Tibial artery (tissue), 4 donors: ENCODE measurements at regions not wholly inside any gene's neighbourhood (a gene's known extent, or its start where the extent isn't known, plus 50 kb on each side); places are given as distances from the start of the nearest gene placed in this dataset.

Experiments
- DNase-seq, 2 donors: peaks; one replicate each; pipeline ENCODE4 v3.0.0-alpha.2; 2019
- H3K27ac ChIP-seq, 2 donors: fragments of 200-600 bp; sonication (generic) in 1 of 2; 1 replicate in 1 of 2; 2 replicates in 1 of 2; pipeline ENCODE4 v1.5.1; 2018 to 2019; ENCODE audit warnings: mild to moderate bottlenecking in 1 of 2
- H3K27me3 ChIP-seq, 2 donors: fragments of 200-600 bp; sonication (generic) in 1 of 2; one replicate each; pipeline versions ENCODE4 v1.5.1 to v1.6.0; 2016 to 2019
- H3K36me3 ChIP-seq, 3 donors: fragments of 200-600 bp; sonication (generic) in 2 of 3; one replicate each; pipeline ENCODE4 v1.5.1; 2016 to 2019; ENCODE audit warnings: mild to moderate bottlenecking in 2 of 3
- H3K4me1 ChIP-seq, 4 donors: fragments of 200-600 bp; sonication (generic) in 2 of 4; 1 replicate in 3 of 4; 2 replicates in 1 of 4; pipeline ENCODE4 v1.5.1; 2016 to 2019
- H3K4me3 ChIP-seq, 2 donors: fragments of 200-600 bp; sonication (generic) in 1 of 2; 1 replicate in 1 of 2; 2 replicates in 1 of 2; pipeline ENCODE4 v1.5.1; 2018 to 2019; ENCODE audit warnings: mild to moderate bottlenecking in 2 of 2
- H3K9me3 ChIP-seq, 3 donors: fragments of 200-600 bp; sonication (generic) in 1 of 3; one replicate each; pipeline ENCODE4 v1.5.1; 2016 to 2019
- intact Hi-C: fragments of 100-400 bp; cut with DNase I; formaldehyde crosslinking; loops from one replicate; pipeline ENCODE4 v1.15.0; 2023; ENCODE audit warnings: low total_unique reads
- TF ChIP-seq, protein P1 (sequence below), 2 experiments: fragments of 200-600 bp in 1 of 2; fragments of 450-650 bp in 1 of 2; IDR thresholded peaks; one replicate each; pipeline ENCODE4 v1.5.1; 2017 to 2019; ENCODE audit warnings: antibody characterized with exemption in 2 of 2, mild to moderate bottlenecking in 1 of 2, moderate library complexity in 1 of 2

DNA sequence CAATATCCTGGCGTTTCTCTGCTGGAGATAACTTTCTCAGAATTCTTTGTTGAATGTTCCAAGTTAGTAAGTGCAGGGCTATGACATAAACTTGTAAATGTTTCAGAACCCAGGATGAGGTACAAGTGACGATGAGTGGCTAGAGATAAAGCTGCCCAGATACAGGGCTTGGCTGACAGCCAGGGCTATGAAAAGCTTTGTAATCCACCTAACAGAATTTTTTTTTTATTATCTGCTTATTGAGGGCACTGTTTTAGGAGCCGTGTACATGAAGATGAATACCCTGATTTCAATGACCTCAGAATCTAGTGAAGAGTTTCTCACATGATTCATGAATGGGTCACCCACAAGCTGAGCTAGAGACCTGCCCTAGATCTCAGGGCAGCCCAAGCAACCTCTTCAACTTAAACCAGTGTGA is 431.4 kb downstream of the DIPK2A start:
- Histone ChIP-seq H3K9me3 (peaks cover 0 to 15% (median 0%) of the 10 kb centered on the region in 3 donors), H3K36me3 (no peaks in the 10 kb centered on the region), H3K27ac (no peak overlapping the region), H3K27me3 (no peaks in the 10 kb centered on the region), H3K4me3 (no peak overlapping the region), H3K4me1 (no peaks in the 10 kb centered on the region)
- TF ChIP-seq, protein P1, sequence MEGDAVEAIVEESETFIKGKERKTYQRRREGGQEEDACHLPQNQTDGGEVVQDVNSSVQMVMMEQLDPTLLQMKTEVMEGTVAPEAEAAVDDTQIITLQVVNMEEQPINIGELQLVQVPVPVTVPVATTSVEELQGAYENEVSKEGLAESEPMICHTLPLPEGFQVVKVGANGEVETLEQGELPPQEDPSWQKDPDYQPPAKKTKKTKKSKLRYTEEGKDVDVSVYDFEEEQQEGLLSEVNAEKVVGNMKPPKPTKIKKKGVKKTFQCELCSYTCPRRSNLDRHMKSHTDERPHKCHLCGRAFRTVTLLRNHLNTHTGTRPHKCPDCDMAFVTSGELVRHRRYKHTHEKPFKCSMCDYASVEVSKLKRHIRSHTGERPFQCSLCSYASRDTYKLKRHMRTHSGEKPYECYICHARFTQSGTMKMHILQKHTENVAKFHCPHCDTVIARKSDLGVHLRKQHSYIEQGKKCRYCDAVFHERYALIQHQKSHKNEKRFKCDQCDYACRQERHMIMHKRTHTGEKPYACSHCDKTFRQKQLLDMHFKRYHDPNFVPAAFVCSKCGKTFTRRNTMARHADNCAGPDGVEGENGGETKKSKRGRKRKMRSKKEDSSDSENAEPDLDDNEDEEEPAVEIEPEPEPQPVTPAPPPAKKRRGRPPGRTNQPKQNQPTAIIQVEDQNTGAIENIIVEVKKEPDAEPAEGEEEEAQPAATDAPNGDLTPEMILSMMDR (IDR thresholded peaks at IDR 0.05): no peak
- DNase-seq: no peak
- intact Hi-C loops: no loop called here

DNA sequence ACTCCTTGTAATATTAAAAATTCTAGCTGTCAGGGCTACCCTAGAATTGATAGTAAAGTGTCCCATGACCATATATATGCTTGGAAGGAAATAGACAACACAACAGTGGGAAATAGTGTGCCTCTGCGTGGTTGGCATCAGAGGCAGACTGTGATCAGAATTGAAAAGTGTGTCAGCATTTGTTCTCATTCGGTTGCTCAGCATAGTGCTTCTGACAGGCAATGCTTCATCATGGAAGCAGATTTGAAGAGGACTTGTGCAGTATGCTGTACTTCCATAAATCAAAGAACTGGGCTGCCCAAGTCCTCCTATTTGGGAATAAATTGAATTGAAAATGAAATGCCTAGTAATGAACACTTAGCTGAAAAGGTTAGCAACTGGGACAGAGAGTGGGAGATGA is 435.7 kb downstream of the DIPK2A start:
- Histone ChIP-seq H3K9me3 (peaks cover 0 to 5% (median 0%) of the 10 kb centered on the region in 3 donors), H3K27me3 (no peaks in the 10 kb centered on the region), H3K4me1 (no peaks in the 10 kb centered on the region), H3K27ac (no peak overlapping the region), H3K36me3 (no peaks in the 10 kb centered on the region), H3K4me3 (no peak overlapping the region)
- intact Hi-C loops: no loop called here
- TF ChIP-seq, protein P1 (IDR thresholded peaks at IDR 0.05): no peak
- no peak for DNase-seq

DNA sequence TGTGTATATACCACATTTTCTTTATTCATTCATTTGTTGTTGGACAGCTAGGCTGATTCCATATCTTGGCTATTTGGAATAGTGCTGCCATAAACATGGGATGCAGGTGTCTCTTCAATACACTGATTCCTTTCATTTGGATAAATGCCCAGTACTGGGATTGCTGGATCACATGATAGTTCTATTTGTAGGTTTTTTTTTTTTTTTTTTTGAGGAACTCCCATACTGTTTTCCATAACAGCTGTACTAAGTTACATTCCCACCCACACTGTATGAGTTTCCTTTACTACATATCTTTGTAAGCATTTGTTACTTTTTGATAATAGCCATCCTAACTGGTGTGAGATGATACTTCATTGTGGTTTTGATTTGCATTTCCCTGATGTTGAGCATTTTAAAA is 437.7 kb downstream of the DIPK2A start:
- intact Hi-C loops: no loop called here
- Histone ChIP-seq H3K36me3 (no peaks in the 10 kb centered on the region), H3K4me1 (no peaks in the 10 kb centered on the region), H3K4me3 (no peak overlapping the region), H3K27ac (no peak overlapping the region), H3K9me3 (peaks cover 0 to 5% (median 0%) of the 10 kb centered on the region in 3 donors), H3K27me3 (no peaks in the 10 kb centered on the region)
- TF ChIP-seq, protein P1 (IDR thresholded peaks at IDR 0.05): no peak
- DNase-seq: no peak

DNA sequence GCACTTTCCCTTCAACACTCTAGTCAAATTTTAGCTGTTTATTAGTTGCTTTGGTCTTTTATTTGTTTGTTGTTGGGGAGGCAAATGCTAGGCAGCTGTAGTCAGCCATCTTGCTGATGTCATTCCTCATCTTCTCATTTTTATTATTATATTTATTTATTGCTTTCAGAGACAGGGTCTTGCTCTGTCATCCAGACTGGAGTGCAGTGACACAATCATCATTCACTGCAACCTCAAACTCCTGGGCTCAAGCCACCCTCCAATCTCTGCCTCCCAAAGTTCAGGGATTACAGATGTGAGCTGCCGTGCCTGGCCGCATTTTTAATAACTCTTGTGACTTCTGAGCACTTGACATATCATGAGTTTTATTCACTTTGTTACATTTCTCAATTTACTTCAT is 441.4 kb downstream of the DIPK2A start:
- intact Hi-C loops: no loop called here
- peaks cover 0 to 5% (median 0%) of the 10 kb centered on the region in 3 donors for H3K9me3 ChIP-seq

DNA sequence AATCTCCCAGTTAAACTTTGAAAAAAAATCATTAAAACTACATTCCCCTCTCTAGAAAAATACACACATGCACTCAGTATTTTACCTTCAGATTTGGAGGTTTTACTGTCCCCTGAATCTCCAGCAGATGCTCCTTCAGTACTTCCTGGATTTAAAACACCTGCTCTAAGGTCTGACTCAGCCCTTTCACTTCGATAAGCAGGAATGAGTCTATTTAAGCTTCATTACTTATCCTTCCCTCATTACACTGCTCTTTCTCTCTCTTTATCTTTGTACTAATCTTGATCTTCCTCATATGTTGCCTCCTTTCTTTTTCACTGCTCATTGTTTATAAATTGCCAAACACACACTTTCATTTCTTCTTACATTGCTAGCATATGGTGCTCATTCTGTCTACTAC is 443.9 kb downstream of the DIPK2A start:
- H3K36me3 ChIP-seq: no peaks in the 10 kb centered on the region
- TF ChIP-seq, protein P1 (IDR thresholded peaks at IDR 0.05): no peak
- no peak overlapping the region for H3K27ac ChIP-seq
- H3K4me3 ChIP-seq: no peak overlapping the region
- H3K4me1 ChIP-seq: no peaks in the 10 kb centered on the region
- H3K9me3 ChIP-seq: no peaks in the 10 kb centered on the region
- no peak for DNase-seq
- intact Hi-C loops: no loop called here
- H3K27me3 ChIP-seq: no peaks in the 10 kb centered on the region

More for the DNA sequence above, 441.4 kb downstream of the DIPK2A start:
- Histone ChIP-seq H3K27ac (no peak overlapping the region), H3K4me3 (no peak overlapping the region), H3K36me3 (no peaks in the 10 kb centered on the region), H3K4me1 (no peaks in the 10 kb centered on the region), H3K27me3 (no peaks in the 10 kb centered on the region)
- DNase-seq: no peak
- TF ChIP-seq, protein P1 (IDR thresholded peaks at IDR 0.05): no peak

DNA sequence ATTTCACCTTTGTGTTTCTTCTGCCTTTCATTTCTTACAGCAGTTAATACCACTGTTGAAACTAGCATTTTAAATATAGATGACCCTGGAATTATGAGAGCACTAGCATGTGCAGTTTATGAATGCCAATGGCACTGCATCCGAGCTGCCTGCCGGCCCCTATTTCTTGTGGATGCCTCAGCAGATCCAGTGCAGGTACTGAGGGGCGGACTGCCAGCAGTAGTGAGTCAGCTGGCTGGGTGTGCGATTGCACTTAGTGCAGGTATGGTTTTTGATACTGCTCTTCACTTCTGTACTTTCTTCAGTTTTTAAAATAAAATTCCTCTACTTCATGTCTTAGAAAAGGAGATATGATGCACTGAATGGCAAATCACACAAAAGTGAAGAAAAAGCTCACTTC is 453.0 kb downstream of the DIPK2A start:
- Histone ChIP-seq H3K27me3 (no peaks in the 10 kb centered on the region), H3K27ac (no peak overlapping the region), H3K4me3 (no peak overlapping the region), H3K9me3 (no peaks in the 10 kb centered on the region), H3K36me3 (no peaks in the 10 kb centered on the region), H3K4me1 (no peaks in the 10 kb centered on the region)
- TF ChIP-seq, protein P1 (IDR thresholded peaks at IDR 0.05): no peak
- no peak for DNase-seq
- intact Hi-C loops: no loop called here
